Stimulated activated CD8-positive, alpha-beta memory T cell treated with anti-CD3 and anti-CD28 coated beads, Interleukin-7, amount 100 ng/mL, for 4 hours (primary cell): ENCODE measurements at regions not wholly inside any gene's neighbourhood (a gene's known extent, or its start where the extent isn't known, plus 50 kb on each side); places are given as distances from the start of the nearest gene placed in this dataset.
"Not testable (repeated sequence)": the region's sequence is repeated elsewhere in the genome, so short reads cannot be mapped to it uniquely, and the experiment has no call there.

ENCODE experiments used
- DNase-seq, 2 donors: peaks; one replicate each; pipeline ENCODE4 v3.0.0-alpha.2; 2020; ENCODE audit warnings: low read depth in 2 of 2

- no peak for DNase-seq
These were observed 428.6 kb downstream of the AACS start for GRCh38 chr12:125493704-125494308.

GRCh38 chr12:125503128-125503527 is 437.9 kb downstream of the AACS start:
- no peak for DNase-seq

- no peak for DNase-seq
These were observed 444.0 kb downstream of the AACS start for GRCh38 chr12:125509195-125509594.

- DNase-seq, result no peak
These were observed 447.5 kb downstream of the AACS start for GRCh38 chr12:125512541-125513298.

- DNase-seq, result no peak
These were observed 450.7 kb downstream of the AACS start for GRCh38 chr12:125515887-125516286.

GRCh38 chr12:125518074-125518473 is 452.8 kb downstream of the AACS start:
- DNase-seq, result no peak

- no peak for DNase-seq
These were observed 453.9 kb downstream of the AACS start for GRCh38 chr12:125519026-125519651.

- DNase-seq, result no peak
These were observed 460.6 kb downstream of the AACS start for GRCh38 chr12:125525879-125526278.

- no peak for DNase-seq
These were observed 463.0 kb downstream of the AACS start for GRCh38 chr12:125528281-125528680.

GRCh38 chr12:125530201-125530600 is 465.0 kb downstream of the AACS start:
- no peak for DNase-seq

GRCh38 chr12:125530876-125531275 is 465.6 kb downstream of the AACS start:
- no peak for DNase-seq

GRCh38 chr12:125531574-125531973 is 466.3 kb downstream of the AACS start:
- no peak for DNase-seq

- DNase-seq, result no peak
These were observed 468.3 kb downstream of the AACS start for GRCh38 chr12:125533434-125534029.

- no peak for DNase-seq
These were observed 473.4 kb downstream of the AACS start for GRCh38 chr12:125538401-125539199.

- DNase-seq, result no peak
These were observed 475.5 kb downstream of the AACS start for GRCh38 chr12:125540580-125541204.

GRCh38 chr12:125544960-125545359 is 479.7 kb downstream of the AACS start:
- DNase-seq, result no peak

- DNase-seq, result no peak
These were observed 483.9 kb downstream of the AACS start for GRCh38 chr12:125549171-125549570.

- DNase-seq, result no peak
These were observed 484.6 kb downstream of the AACS start for GRCh38 chr12:125549836-125550235.

GRCh38 chr12:125552295-125552694 is 487.1 kb downstream of the AACS start:
- DNase-seq, result no peak

GRCh38 chr12:125561008-125561407 is 495.8 kb downstream of the AACS start:
- not testable (repeated sequence) for DNase-seq

GRCh38 chr12:125564753-125565152 is 499.5 kb downstream of the AACS start:
- no peak for DNase-seq
